GM21447 (cell line): ENCODE measurements at regions not wholly inside any gene's neighbourhood (a gene's known extent, or its start where the extent isn't known, plus 50 kb on each side); places are given as distances from the start of the nearest gene placed in this dataset.
A peak's percentile ranks its signal among the peaks of the same experiment; 100 is the strongest.

Experiments
- ATAC-seq: cut with Tn5 transposase; IDR thresholded peaks from one replicate; pipeline ENCODE4 v1.9.1; 2021; ENCODE audit not compliant: unreplicated experiment

GRCh38 chr20:11195899-11196558 is 522.2 kb upstream of the JAG1 start:
- ATAC-seq: no peak

GRCh38 chr20:11197851-11198250 is 524.1 kb upstream of the JAG1 start:
- ATAC-seq: no peak

- no peak for ATAC-seq
Measured at GRCh38 chr20:11200423-11200822, 526.6 kb upstream of the JAG1 start.

- ATAC-seq: peak; percentile 65
Measured at GRCh38 chr20:11204926-11205768, 531.3 kb upstream of the JAG1 start.

GRCh38 chr20:11205769-11206362 is 532.1 kb upstream of the JAG1 start:
- ATAC-seq: no peak

- no peak for ATAC-seq
Measured at GRCh38 chr20:11207749-11208502, 534.1 kb upstream of the JAG1 start.

GRCh38 chr20:11210611-11211010 is 536.8 kb upstream of the JAG1 start:
- no peak for ATAC-seq

- no peak for ATAC-seq
Measured at GRCh38 chr20:11212272-11212671, 538.5 kb upstream of the JAG1 start.

- no peak for ATAC-seq
Measured at GRCh38 chr20:11212902-11213301, 539.1 kb upstream of the JAG1 start.

- ATAC-seq: no peak
Measured at GRCh38 chr20:11214256-11214840, 540.5 kb upstream of the JAG1 start.

- ATAC-seq: no peak
Measured at GRCh38 chr20:11216451-11217314, 542.9 kb upstream of the JAG1 start.

GRCh38 chr20:11217326-11218172 is 543.8 kb upstream of the JAG1 start:
- ATAC-seq: no peak

- no peak for ATAC-seq
Measured at GRCh38 chr20:11218173-11218680, 544.4 kb upstream of the JAG1 start.

GRCh38 chr20:11219192-11219591 is 545.4 kb upstream of the JAG1 start:
- ATAC-seq: no peak

GRCh38 chr20:11221046-11221445 is 547.2 kb upstream of the JAG1 start:
- no peak for ATAC-seq

GRCh38 chr20:11222243-11222642 is 548.4 kb upstream of the JAG1 start:
- ATAC-seq: no peak

- ATAC-seq: no peak
Measured at GRCh38 chr20:11227602-11228001, 553.8 kb upstream of the JAG1 start.

- ATAC-seq: no peak
Measured at GRCh38 chr20:11229772-11230171, 556.0 kb upstream of the JAG1 start.

- no peak for ATAC-seq
Measured at GRCh38 chr20:11230999-11231398, 557.2 kb upstream of the JAG1 start.
